Fibroblast of lung (primary cell): ENCODE measurements at regions not wholly inside any gene's neighbourhood (a gene's known extent, or its start where the extent isn't known, plus 50 kb on each side); places are given as distances from the start of the nearest gene placed in this dataset.

Source experiments
- DNase-seq, 2 donors: peaks; one replicate each; pipeline versions ENCODE4 v3.0.0 to v3.0.0-alpha.2; 2010; ENCODE audit warnings: low read depth in 2 of 2
- H2AFZ ChIP-seq: 2 replicates; pipeline ENCODE4 v1.5.1; 2012; ENCODE audit warnings: low read length, control low read depth, inconsistent platforms
- H3K27ac ChIP-seq: 2 replicates; pipeline ENCODE4 v1.5.1; 2011; ENCODE audit warnings: low read length, control low read depth; ENCODE audit not compliant: insufficient read depth
- H3K27me3 ChIP-seq: 2 replicates; pipeline ENCODE4 v1.5.1; 2011; ENCODE audit warnings: mild to moderate bottlenecking, low read length; ENCODE audit not compliant: control insufficient read depth, insufficient read depth
- H3K36me3 ChIP-seq: 2 replicates; pipeline ENCODE4 v1.5.1; 2011; ENCODE audit warnings: low read length; ENCODE audit not compliant: control insufficient read depth, insufficient read depth
- H3K4me1 ChIP-seq: 2 replicates; pipeline ENCODE4 v1.5.1; 2011; ENCODE audit warnings: low read length; ENCODE audit not compliant: control insufficient read depth, insufficient read depth; ENCODE audit errors: extremely low read depth
- H3K4me2 ChIP-seq: 2 replicates; pipeline ENCODE4 v1.5.1; 2011; ENCODE audit warnings: low read length, control low read depth; ENCODE audit not compliant: insufficient read depth; ENCODE audit errors: extremely low read depth
- H3K4me3 ChIP-seq, 4 experiments: fragments of 200-600 bp in 1 of 4; sonication (generic) in 1 of 4; replicated peaks in 1 of 4; 2 replicates each; pipeline ENCODE4 v1.5.1; 2011 to 2016; ENCODE audit warnings: low read length in 4 of 4, low read depth in 3 of 4, mild to moderate bottlenecking in 3 of 4, control low read depth in 2 of 4, inconsistent platforms in 1 of 4, mixed read lengths in 1 of 4; ENCODE audit not compliant: insufficient read depth in 1 of 4; ENCODE audit errors: control extremely low read depth in 1 of 4
- H3K79me2 ChIP-seq: 2 replicates; pipeline ENCODE4 v1.5.1; 2012; ENCODE audit warnings: mild to moderate bottlenecking, low read length, inconsistent platforms; ENCODE audit not compliant: control insufficient read depth, insufficient read depth
- H3K9ac ChIP-seq: 2 replicates; pipeline ENCODE4 v1.5.1; 2011; ENCODE audit warnings: mild to moderate bottlenecking, low read length, control low read depth; ENCODE audit not compliant: insufficient read depth
- H3K9me3 ChIP-seq: 2 replicates; pipeline ENCODE4 v1.5.1; 2012; ENCODE audit warnings: low read depth, low read length; ENCODE audit not compliant: control insufficient read depth, insufficient read depth
- H4K20me1 ChIP-seq: 2 replicates; pipeline ENCODE4 v1.5.1; 2011; ENCODE audit warnings: low read length; ENCODE audit not compliant: control insufficient read depth, insufficient read depth; ENCODE audit errors: extremely low read depth
- EZH2 ChIP-seq: IDR thresholded peaks from 2 replicates; pipeline ENCODE4 v1.5.1; 2012; ENCODE audit warnings: low read length, control low read depth, mild to moderate bottlenecking; ENCODE audit errors: missing control alignments
- TF ChIP-seq, protein P1 (sequence below), 2 donors: IDR thresholded peaks in 1 of 2; conservative IDR thresholded peaks in 1 of 2; 1 replicate in 1 of 2; 2 replicates in 1 of 2; pipeline ENCODE4 v1.5.1; 2011 to 2012; ENCODE audit warnings: low read length in 2 of 2, control low read depth in 1 of 2, inconsistent platforms in 1 of 2, low read depth in 1 of 2, mild to moderate bottlenecking in 1 of 2

DNA sequence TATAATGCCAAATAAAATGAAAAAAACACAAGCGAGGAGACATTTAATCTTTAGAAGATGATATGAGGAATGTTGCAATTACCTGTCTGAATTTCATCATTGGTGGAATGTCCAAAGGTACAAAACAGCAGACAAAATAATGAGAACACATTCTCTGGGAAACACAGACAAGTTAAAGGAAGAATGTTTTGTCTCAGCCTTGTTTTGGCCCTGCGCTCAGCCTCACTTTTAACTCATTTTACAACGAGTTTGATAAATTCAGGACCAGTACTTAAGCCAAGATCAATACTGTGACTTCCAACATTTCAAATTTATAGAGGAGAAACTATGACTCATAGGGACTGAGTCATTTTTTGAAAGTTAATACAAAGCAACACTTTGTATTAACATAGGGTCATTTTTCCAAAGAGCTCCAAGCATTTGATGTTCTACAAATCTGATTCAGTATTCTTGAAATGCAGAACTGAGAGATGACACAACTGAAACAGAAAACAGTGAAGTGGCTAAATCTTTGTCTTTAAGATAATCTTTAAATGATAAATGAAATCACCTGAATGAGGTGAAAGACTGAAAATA lies 833.2 kb upstream of the CHAC2 start:
- H3K9ac ChIP-seq: no peak overlapping the region
- TF ChIP-seq, protein P1, sequence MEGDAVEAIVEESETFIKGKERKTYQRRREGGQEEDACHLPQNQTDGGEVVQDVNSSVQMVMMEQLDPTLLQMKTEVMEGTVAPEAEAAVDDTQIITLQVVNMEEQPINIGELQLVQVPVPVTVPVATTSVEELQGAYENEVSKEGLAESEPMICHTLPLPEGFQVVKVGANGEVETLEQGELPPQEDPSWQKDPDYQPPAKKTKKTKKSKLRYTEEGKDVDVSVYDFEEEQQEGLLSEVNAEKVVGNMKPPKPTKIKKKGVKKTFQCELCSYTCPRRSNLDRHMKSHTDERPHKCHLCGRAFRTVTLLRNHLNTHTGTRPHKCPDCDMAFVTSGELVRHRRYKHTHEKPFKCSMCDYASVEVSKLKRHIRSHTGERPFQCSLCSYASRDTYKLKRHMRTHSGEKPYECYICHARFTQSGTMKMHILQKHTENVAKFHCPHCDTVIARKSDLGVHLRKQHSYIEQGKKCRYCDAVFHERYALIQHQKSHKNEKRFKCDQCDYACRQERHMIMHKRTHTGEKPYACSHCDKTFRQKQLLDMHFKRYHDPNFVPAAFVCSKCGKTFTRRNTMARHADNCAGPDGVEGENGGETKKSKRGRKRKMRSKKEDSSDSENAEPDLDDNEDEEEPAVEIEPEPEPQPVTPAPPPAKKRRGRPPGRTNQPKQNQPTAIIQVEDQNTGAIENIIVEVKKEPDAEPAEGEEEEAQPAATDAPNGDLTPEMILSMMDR (conservative IDR thresholded peaks at IDR 0.05 in 1 of 2, IDR thresholded peaks at IDR 0.05 in 1 of 2; ENCODE audit: low read depth in 1 of 2, low read length in 2 of 2): no peak
- TF ChIP-seq EZH2: no peak
- DNase-seq: peak; percentile 92 to 93
- H2AFZ ChIP-seq: no peak overlapping the region
- no peaks in the 10 kb centered on the region for H3K9me3 ChIP-seq
- no peak overlapping the region for H3K4me2 ChIP-seq
- H3K27me3 ChIP-seq: no peaks in the 10 kb centered on the region
- peak overlapping the region in 1 of 4 experiments; percentile 2 for H3K4me3 ChIP-seq
- H3K4me1 ChIP-seq: peaks cover 2% of the 10 kb centered on the region
- no peaks in the 10 kb centered on the region for H4K20me1 ChIP-seq
- H3K27ac ChIP-seq: no peak overlapping the region
- H3K79me2 ChIP-seq: no peaks in the 10 kb centered on the region
- no peaks in the 10 kb centered on the region for H3K36me3 ChIP-seq

- DNase-seq: peak; percentile 21 to 67
- no peaks in the 10 kb centered on the region for H4K20me1 ChIP-seq
- H3K36me3 ChIP-seq: no peaks in the 10 kb centered on the region
- H2AFZ ChIP-seq: no peak overlapping the region
- TF ChIP-seq, protein P1 (conservative IDR thresholded peaks at IDR 0.05 in 1 of 2, IDR thresholded peaks at IDR 0.05 in 1 of 2; ENCODE audit: low read depth in 1 of 2, low read length in 2 of 2): no peak
- TF ChIP-seq EZH2: no peak
- no peaks in the 10 kb centered on the region for H3K27me3 ChIP-seq
- no peaks in the 10 kb centered on the region for H3K9me3 ChIP-seq
- H3K4me3 ChIP-seq: no peak overlapping the region
- no peak overlapping the region for H3K9ac ChIP-seq
- no peak overlapping the region for H3K27ac ChIP-seq
- no peak overlapping the region for H3K4me2 ChIP-seq
- no peaks in the 10 kb centered on the region for H3K79me2 ChIP-seq
- peaks cover 2% of the 10 kb centered on the region for H3K4me1 ChIP-seq
Measured at GRCh38 chr2:52933878-52934277, 833.7 kb upstream of the CHAC2 start.

GRCh38 chr2:52931660-52932059 lies 835.9 kb upstream of the CHAC2 start:
- H3K9me3 ChIP-seq: no peaks in the 10 kb centered on the region
- TF ChIP-seq, protein P1 (conservative IDR thresholded peaks at IDR 0.05 in 1 of 2, IDR thresholded peaks at IDR 0.05 in 1 of 2; ENCODE audit: low read depth in 1 of 2, low read length in 2 of 2): no peak
- no peak for TF ChIP-seq EZH2
- no peaks in the 10 kb centered on the region for H3K27me3 ChIP-seq
- H3K79me2 ChIP-seq: no peaks in the 10 kb centered on the region
- H4K20me1 ChIP-seq: no peaks in the 10 kb centered on the region
- no peak overlapping the region for H3K4me3 ChIP-seq
- H3K4me2 ChIP-seq: no peak overlapping the region
- no peak overlapping the region for H3K9ac ChIP-seq
- H2AFZ ChIP-seq: no peak overlapping the region
- no peak overlapping the region for H3K27ac ChIP-seq
- no peak for DNase-seq
- H3K4me1 ChIP-seq: peaks cover 2% of the 10 kb centered on the region
- no peaks in the 10 kb centered on the region for H3K36me3 ChIP-seq
